CD14-positive monocyte (primary cell): ENCODE measurements at regions not wholly inside any gene's neighbourhood (a gene's known extent, or its start where the extent isn't known, plus 50 kb on each side); places are given as distances from the start of the nearest gene placed in this dataset.

ENCODE experiments used
- DNase-seq, 3 donors: peaks; one replicate each; pipeline ENCODE4 v3.0.0-alpha.2; 2011 to 2022
- H2AFZ ChIP-seq: 2 replicates; pipeline ENCODE4 v1.6.0; 2012; ENCODE audit warnings: mild to moderate bottlenecking, low read depth, low read length, inconsistent platforms; ENCODE audit not compliant: insufficient read depth, poor library complexity, severe bottlenecking
- H3K27ac ChIP-seq, 2 donors: 1 replicate in 1 of 2; 2 replicates in 1 of 2; pipeline ENCODE4 v1.5.1; 2012 to 2013; ENCODE audit warnings: low read length in 2 of 2, control low read depth in 1 of 2, inconsistent platforms in 1 of 2, low read depth in 1 of 2, mild to moderate bottlenecking in 1 of 2
- H3K27me3 ChIP-seq, 2 donors: one replicate each; pipeline versions ENCODE4 v1.6.0 to v1.6.1; 2011 to 2013; ENCODE audit warnings: low read length in 2 of 2; ENCODE audit not compliant: control insufficient read depth in 2 of 2, insufficient read depth in 2 of 2
- H3K36me3 ChIP-seq, 2 donors: replicated peaks in 1 of 2; 1 replicate in 1 of 2; 2 replicates in 1 of 2; pipeline versions ENCODE4 v1.5.1 to v1.6.1; 2012 to 2013; ENCODE audit warnings: low read length in 2 of 2, control low read depth in 1 of 2, inconsistent platforms in 1 of 2, mild to moderate bottlenecking in 1 of 2; ENCODE audit not compliant: insufficient read depth in 2 of 2, control insufficient read depth in 1 of 2
- H3K4me1 ChIP-seq, 2 donors: 1 replicate in 1 of 2; 2 replicates in 1 of 2; pipeline versions ENCODE4 v1.5.1 to v1.6.1; 2012 to 2013; ENCODE audit warnings: low read length in 2 of 2, control low read depth in 1 of 2, inconsistent platforms in 1 of 2, mild to moderate bottlenecking in 1 of 2, moderate library complexity in 1 of 2; ENCODE audit not compliant: insufficient read depth in 2 of 2, control insufficient read depth in 1 of 2
- H3K4me2 ChIP-seq: replicated peaks from 2 replicates; pipeline ENCODE3; 2012; ENCODE audit warnings: low read length, moderate library complexity, mild to moderate bottlenecking; ENCODE audit not compliant: poor library complexity, severe bottlenecking; ENCODE audit errors: extremely low read depth
- H3K4me3 ChIP-seq, 3 experiments: fragments of 200-600 bp in 1 of 3; sonication (generic) in 1 of 3; replicated peaks in 1 of 3; 1 replicate in 2 of 3; 2 replicates in 1 of 3; pipeline ENCODE4 v1.5.1; 2011 to 2013; ENCODE audit warnings: low read length in 3 of 3, mild to moderate bottlenecking in 3 of 3, control low read depth in 2 of 3, low read depth in 2 of 3, inconsistent platforms in 1 of 3, moderate library complexity in 1 of 3
- H3K79me2 ChIP-seq: 2 replicates; pipeline ENCODE4 v1.6.0; 2012; ENCODE audit warnings: mild to moderate bottlenecking, control low read depth, inconsistent platforms, low read length, moderate library complexity; ENCODE audit not compliant: insufficient read depth
- H3K9ac ChIP-seq: 2 replicates; pipeline ENCODE4 v1.6.0; 2017; ENCODE audit warnings: low read length, mild to moderate bottlenecking; ENCODE audit not compliant: insufficient read depth, poor library complexity, severe bottlenecking
- H3K9me3 ChIP-seq, 2 donors: replicated peaks in 1 of 2; 1 replicate in 1 of 2; 2 replicates in 1 of 2; pipeline versions ENCODE4 v1.5.1 to v1.6.1; 2012 to 2013; ENCODE audit warnings: low read length in 2 of 2, control low read depth in 1 of 2; ENCODE audit not compliant: control insufficient read depth in 1 of 2, insufficient read depth in 1 of 2
- H4K20me1 ChIP-seq: 2 replicates; pipeline ENCODE4 v1.6.0; 2012; ENCODE audit warnings: mild to moderate bottlenecking, low read length, control low read depth, moderate library complexity; ENCODE audit not compliant: insufficient read depth
- H3K27ac Mint-ChIP-seq, 7 donors: one replicate each; pipeline ENCODE4 v1.8.0; 2020; ENCODE audit warnings: mild to moderate bottlenecking in 7 of 7, mixed read lengths in 7 of 7, moderate library complexity in 6 of 7, inconsistent platforms in 2 of 7
- H3K27me3 Mint-ChIP-seq, 3 donors: one replicate each; pipeline ENCODE4 v1.8.0; 2021 to 2022; ENCODE audit warnings: low read depth in 3 of 3, mild to moderate bottlenecking in 3 of 3, mixed read lengths in 3 of 3, moderate library complexity in 3 of 3, inconsistent platforms in 1 of 3
- H3K36me3 Mint-ChIP-seq, 2 donors: one replicate each; pipeline ENCODE4 v1.8.0; 2020; ENCODE audit warnings: mixed read lengths in 2 of 2, inconsistent platforms in 1 of 2, mild to moderate bottlenecking in 1 of 2
- H3K4me1 Mint-ChIP-seq: one replicate; pipeline ENCODE4 v1.8.0; 2020; ENCODE audit warnings: mild to moderate bottlenecking, mixed read lengths
- H3K4me3 Mint-ChIP-seq, 2 donors: one replicate each; pipeline ENCODE4 v1.8.0; 2020; ENCODE audit warnings: mild to moderate bottlenecking in 2 of 2, mixed read lengths in 2 of 2, moderate library complexity in 1 of 2
- H3K9me3 Mint-ChIP-seq, 7 donors: one replicate each; pipeline ENCODE4 v1.8.0; 2020 to 2022; ENCODE audit warnings: mixed read lengths in 7 of 7, mild to moderate bottlenecking in 6 of 7, moderate library complexity in 6 of 7, inconsistent platforms in 2 of 7
- CTCF ChIP-seq: fragments of 200-600 bp; IDR thresholded peaks from one replicate; pipeline ENCODE4 v1.8.0; 2022; ENCODE audit warnings: antibody characterized with exemption, mild to moderate bottlenecking
- WGBS: methylation state at CpG from one replicate; pipeline ENCODE4 v1.1.5; 2013; ENCODE audit warnings: missing lambda C conversion rate; ENCODE audit not compliant: insufficient coverage; 5-methylcytosine and 5-hydroxymethylcytosine counted together
- intact Hi-C, 2 donors: fragments of 100-400 bp; cut with micrococcal nuclease; formaldehyde crosslinking; loops; one replicate each; pipeline versions ENCODE4 v1.15.0 to v1.15.1; 2023

- H3K4me3 Mint-ChIP-seq = no peak overlapping the region
- Histone ChIP-seq H3K27ac (no peak overlapping the region), H3K27me3 (no peaks in the 10 kb centered on the region), H2AFZ (no peak overlapping the region), H3K9ac (no peak overlapping the region), H3K9me3 (peaks cover 0 to 9% of the 10 kb centered on the region in 2 donors), H3K79me2 (no peaks in the 10 kb centered on the region), H3K4me3 (no peak overlapping the region), H3K36me3 (no peaks in the 10 kb centered on the region), H3K4me2 (no peak overlapping the region), H4K20me1 (no peaks in the 10 kb centered on the region), H3K4me1 (no peaks in the 10 kb centered on the region)
- no peak for TF ChIP-seq CTCF
- H3K27me3 Mint-ChIP-seq = peaks cover 0 to 7% (median 6%) of the 10 kb centered on the region in 3 donors
- peaks cover 0 to 8% (median 3%) of the 10 kb centered on the region in 7 donors for H3K9me3 Mint-ChIP-seq
- intact Hi-C loops = no loop called here
- H3K36me3 Mint-ChIP-seq = no peaks in the 10 kb centered on the region
- no peak overlapping the region for H3K27ac Mint-ChIP-seq
- no peaks in the 10 kb centered on the region for H3K4me1 Mint-ChIP-seq
- DNase-seq = no peak
- WGBS = 87% methylated on average over 10 of the region's 16 CpGs
Measured at GRCh38 chr6:167744681-167745669, 81.7 kb upstream of the AFDN start.

- DNase-seq = no peak
- Mint-ChIP-seq H3K4me3 (no peak overlapping the region), H3K36me3 (no peaks in the 10 kb centered on the region), H3K9me3 (peaks cover 0 to 8% (median 3%) of the 10 kb centered on the region in 7 donors), H3K4me1 (no peaks in the 10 kb centered on the region), H3K27me3 (peaks cover 1 to 7% (median 6%) of the 10 kb centered on the region in 3 donors), H3K27ac (no peak overlapping the region)
- H3K27me3 ChIP-seq = no peaks in the 10 kb centered on the region
- H3K27ac ChIP-seq = no peak overlapping the region
- H3K9me3 ChIP-seq = peaks cover 0 to 9% of the 10 kb centered on the region in 2 donors
- no peaks in the 10 kb centered on the region for H4K20me1 ChIP-seq
- no peaks in the 10 kb centered on the region for H3K4me1 ChIP-seq
- WGBS = 89% methylated on average over 9 of the region's 19 CpGs
- H3K36me3 ChIP-seq = no peaks in the 10 kb centered on the region
- no peaks in the 10 kb centered on the region for H3K79me2 ChIP-seq
- no peak overlapping the region for H2AFZ ChIP-seq
- H3K4me2 ChIP-seq = no peak overlapping the region
- no peak overlapping the region for H3K4me3 ChIP-seq
- intact Hi-C loops = no loop called here
- no peak overlapping the region for H3K9ac ChIP-seq
- TF ChIP-seq CTCF = no peak
Measured at GRCh38 chr6:167745670-167746389, 80.9 kb upstream of the AFDN start.
